GM18508 (cell line): ENCODE measurements at regions not wholly inside any gene's neighbourhood (a gene's known extent, or its start where the extent isn't known, plus 50 kb on each side); places are given as distances from the start of the nearest gene placed in this dataset.

ENCODE experiments used
- ATAC-seq: cut with Tn5 transposase; IDR thresholded peaks from one replicate; pipeline ENCODE4 v1.9.1; 2021; ENCODE audit warnings: moderate number of reproducible peaks; ENCODE audit not compliant: insufficient read depth, unreplicated experiment

DNA sequence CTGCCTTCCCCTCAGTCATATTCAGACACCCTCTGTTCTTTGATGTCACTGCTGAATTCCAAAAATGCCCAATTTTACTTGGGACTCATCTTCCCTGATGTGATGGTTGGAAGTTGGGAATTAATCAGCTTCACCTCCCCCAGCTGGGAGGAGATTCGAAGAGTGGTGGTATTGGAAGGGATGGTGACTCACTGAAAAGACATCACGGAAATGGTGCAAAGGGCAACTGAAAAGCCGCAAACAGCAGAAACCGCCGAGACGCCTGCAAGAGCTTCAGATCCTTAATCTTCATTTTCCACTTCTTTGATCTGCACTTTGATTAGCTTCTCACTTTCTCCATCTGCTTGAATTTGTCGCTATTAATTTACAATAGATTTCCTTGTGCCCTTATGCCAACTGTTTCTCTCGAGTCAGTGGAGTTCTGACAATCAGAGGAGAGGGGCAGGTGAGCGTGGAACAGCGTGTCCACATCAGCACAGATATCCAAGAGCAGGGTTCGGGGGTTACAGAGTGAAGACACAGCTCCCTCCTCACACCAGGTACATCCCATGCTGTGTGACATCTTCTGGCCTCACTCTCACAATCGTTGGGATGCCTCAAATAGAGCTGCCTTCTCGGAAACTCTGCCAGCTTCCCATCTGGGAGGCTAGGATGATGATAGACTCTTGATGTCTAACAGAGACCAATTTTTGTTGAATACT, 325.4 kb downstream of the BRD1 start:
- no peak for ATAC-seq

DNA sequence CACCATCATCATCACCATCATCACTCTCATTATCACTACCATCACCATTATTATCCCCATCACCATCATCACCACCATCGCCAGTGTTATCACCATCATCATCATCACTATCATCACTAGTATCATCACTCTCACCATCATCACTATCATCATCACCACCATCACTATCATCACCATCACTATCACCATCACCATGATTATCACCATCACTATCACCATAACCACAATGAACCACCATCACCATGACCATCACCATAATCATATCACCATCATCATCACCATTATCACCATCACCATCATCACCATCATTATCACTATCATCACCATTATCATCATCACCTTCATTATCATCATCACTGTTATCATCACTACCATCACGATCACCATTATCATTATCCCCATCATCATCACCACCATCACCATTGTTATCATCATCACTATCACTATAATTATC, 326.7 kb downstream of the BRD1 start:
- ATAC-seq = no peak

DNA sequence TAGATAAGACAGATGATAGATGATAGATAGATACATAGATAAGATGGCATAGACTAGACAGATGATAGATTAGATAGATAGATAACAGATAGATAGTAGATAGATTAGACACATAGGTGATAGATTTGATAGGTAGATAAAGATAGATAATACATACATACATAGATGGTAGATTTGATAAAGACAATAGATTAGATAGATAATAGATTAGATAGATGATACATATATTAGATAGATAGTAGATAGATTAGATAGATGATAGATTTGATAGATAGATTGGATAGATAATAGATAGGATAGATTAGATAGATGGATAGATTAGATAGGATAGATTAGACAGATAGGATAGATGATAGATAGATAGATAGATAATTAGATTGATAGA, 327.6 kb downstream of the BRD1 start:
- no peak for ATAC-seq

DNA sequence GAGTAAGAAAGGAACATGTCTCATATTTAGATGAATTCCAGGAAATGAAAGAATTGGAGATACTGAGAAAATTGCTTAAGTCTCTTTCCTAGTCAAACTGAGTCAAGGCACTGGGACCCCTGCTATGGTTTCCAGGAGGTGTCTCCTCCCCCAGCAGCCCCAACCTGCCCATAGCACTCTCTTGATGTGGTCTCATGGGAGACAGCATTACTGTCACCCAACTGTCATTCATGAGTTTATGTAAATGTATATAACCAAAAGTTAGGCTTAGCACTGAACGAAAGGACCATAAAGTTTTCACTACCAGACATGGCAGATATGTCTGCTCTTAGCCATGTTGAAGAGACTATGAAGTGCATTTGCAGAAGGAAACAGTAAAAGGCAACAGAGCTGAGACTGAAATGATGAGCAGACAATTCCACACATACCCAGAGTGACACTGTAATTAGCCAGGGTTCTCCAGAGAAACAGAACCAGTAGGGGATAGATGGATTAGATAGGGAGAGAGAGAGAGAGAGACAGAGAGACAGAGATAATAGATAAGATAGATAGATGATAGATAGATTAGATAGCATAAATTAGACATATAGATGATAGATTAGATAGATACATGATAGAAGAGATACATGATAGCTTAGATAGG, 328.1 kb downstream of the BRD1 start:
- ATAC-seq = no peak

DNA sequence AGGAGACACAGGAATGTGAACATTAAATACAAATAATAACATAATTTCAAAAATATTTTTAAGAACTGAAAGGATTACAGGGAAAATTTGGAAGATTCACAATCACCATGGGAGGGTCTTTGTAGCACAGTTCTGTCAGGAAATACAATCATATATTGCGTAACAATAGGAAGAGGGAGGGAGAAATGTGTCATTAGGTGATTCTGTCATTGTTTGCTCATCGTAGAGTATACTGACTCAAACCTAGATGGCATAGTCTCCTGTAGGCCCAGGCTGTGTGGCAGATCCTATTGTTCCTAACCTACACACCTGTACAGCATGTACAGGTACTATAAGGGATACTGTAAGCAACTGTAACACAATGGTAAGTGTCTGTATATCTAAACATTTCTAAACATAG, 330.4 kb downstream of the BRD1 start:
- ATAC-seq = no peak

DNA sequence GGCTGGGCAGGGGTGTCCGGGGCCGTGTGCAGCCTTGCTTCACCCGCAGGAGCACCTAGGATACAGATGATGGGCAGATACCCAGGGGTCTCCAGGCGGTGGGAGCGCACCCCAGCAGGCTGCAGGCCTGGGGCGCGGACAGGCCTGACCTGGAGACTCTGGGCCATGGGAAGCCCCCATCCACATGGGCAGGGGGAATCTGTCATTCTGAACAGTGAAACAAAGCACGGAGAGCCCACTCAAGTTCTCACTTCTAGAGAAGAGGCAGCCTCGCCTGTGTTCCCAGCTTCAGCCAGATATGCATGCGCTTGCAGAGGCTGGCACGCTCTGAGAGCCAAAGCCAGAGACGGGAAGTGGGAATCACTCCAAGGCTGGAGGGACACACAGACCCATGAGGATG, 333.1 kb downstream of the BRD1 start:
- ATAC-seq = no peak

DNA sequence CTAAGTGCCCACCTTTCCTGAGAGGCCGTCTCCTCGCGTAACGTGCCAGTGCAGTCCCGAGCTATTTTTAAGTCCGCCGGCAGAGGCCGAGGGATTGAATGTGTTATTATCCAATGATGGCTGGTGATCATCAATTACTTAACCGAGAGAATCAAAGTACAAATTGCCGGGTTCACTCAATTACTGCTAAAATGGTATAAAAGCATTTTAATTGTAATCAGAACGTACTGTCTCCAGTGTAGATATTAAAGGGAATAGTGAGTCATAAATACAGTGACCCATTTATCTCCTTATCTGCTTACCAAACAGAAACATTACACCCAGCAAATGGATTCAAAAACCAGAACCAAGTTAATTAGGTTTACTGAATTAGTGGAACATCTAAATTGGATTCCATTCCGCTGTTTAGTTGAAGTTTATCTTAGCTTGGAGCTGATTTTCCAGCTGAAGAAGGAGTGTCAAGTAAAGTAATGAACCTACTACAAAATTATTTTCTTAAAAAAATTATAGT, 334.9 kb downstream of the BRD1 start:
- ATAC-seq = no peak

DNA sequence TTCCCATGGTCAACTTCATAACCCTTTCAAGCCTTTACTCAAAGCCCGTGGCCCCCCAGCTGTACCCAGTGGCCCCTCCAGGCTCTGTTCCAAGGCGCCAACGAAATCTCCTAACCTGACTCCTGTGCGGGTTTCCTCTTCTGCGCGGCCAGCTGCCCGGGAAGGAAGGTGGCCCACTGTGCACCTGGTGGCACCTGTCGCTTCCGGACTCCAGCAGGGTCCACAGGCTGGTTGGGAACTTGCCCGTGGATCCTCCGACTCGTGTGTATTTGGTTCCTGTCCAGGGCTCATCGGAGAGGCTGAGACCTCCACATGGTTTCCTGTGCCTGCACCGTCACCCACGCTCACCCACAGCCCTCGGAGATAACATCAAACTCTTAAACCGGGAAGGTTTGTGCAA, 335.4 kb downstream of the BRD1 start:
- no peak for ATAC-seq

DNA sequence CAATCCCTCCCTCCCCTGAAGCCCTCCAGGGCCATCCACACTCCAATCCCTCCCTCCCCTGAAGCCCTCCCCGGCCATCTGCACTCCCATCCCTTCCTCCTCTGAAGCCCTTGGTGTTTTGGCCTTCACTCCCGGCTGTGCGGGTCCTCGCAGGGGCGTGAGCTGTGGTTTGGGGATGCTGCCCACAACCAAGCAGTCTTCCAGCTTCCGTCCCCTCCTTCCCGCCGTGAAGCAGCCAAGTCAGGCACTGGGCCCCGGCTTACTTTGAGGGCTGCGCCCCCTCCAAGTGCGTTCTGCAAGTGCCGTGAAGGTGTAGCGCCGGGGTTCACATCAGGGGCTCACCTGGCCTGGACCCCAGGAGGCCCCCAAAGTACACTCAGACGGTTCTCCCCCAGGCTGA, 335.9 kb downstream of the BRD1 start:
- ATAC-seq = no peak

DNA sequence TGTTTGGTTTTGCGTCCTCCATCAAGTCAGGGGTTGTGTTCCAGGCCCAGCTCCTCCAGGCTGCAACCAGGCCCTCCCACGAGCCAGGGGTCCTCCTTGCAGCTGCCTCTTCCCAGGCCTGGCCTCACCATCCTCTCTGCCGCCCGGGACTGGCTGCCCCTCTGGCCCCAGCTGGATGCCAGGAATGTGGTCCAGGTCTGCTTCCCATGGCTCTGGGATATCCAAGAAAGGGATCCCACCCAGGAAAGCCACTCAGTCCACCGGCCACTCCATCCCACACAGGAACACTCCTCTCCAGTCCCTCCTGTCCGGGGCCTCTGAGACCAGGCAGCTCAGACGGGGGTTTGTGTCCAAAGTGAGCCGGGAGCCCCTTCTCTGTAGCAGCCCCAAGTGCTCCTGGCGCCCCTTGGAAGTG, 336.4 kb downstream of the BRD1 start:
- no peak for ATAC-seq

DNA sequence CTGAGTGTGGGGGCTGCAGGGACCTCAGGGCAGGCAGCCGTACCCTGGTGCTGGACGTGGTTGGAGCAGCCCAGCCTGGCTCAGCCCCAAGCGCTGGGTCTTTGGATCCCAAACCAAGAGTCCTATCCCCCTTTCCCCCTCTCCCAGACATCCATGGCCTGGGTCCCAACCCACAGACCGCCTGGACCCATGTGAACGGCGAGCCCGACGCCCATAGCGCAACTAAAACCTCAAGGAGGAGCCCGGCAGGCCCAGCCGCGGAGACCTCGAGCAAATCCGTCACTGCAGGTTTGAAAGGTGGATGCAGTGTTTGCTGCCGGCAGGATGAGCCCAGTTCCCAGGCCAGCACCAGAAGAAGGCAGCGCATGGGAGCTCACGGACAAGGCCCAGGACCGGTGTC, 337.0 kb downstream of the BRD1 start:
- no peak for ATAC-seq

DNA sequence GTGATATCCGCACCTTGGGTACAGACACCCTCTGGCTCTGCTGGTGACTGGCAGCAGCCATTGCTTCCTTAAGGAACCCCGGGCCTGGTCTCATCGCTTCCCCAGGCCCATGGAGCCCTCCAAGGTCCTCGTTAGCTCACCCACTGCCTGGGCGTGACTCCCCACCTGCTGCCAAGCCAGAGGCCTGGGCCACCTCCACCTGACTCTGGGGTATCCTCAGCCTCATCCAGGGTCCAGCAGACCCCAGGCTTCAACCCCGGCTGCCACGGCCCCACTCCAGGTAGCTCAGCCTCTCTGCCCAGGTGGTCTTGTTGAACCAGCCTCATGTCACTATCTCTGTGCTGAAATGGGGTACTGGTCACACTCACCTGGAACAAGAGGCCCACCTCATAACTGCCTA, 337.9 kb downstream of the BRD1 start:
- no peak for ATAC-seq

DNA sequence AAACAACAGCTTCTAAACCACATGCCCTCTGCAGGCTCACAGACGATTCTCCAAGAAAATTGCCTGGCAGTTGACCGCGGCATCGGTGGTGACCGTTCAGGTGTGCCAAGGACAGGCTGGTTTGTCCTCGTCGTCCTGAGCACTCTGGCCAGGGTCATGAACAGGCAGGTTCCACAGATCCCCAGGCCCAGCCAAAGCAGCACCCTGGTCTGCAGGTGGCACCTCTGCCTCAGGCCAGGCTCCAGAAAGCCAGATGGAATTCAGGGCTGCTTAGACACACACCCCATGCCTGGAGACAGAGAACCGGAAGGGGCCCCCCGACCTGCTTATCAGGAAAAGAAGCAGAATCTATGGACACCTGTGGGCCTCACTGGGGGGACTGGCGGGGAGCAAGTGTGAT, 338.7 kb downstream of the BRD1 start:
- ATAC-seq = no peak

DNA sequence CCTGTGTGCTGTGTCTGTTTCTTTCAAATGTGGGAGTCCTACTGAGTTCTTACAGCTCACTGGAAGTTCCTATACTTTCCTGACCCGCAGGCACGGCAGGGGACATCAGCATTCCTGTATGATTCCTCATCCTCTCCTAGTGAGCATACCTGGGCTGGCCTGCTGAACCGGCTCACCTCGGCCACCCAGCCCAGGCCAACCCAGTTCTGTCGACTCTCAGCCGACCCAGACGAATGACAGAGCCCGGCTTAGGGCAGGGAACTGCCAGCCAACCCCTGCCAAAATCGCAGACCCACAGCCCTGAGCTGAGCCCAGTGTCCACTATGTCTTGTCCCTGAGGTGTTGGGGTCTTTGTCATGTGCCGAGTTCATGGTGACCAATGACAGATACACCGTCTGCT, 339.7 kb downstream of the BRD1 start:
- ATAC-seq = no peak

DNA sequence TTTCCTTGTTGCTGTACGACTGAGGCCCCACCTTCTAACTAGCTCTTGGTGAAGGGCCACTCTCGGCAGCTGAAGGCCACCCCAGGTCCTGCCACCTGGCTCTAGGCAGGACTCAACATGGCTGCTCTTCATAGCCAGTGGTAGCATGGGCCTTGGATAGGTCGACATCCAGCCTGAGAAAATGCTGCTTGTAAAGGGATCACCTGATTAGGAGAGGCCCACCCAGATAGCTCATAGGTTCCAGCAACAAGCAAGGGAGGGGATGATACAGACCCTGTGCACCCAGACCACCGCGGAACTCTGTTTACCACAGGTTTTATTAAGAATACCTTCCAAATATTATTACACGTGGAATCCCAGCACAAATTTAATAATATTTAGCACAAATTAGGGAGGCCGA, 341.4 kb downstream of the BRD1 start:
- no peak for ATAC-seq

DNA sequence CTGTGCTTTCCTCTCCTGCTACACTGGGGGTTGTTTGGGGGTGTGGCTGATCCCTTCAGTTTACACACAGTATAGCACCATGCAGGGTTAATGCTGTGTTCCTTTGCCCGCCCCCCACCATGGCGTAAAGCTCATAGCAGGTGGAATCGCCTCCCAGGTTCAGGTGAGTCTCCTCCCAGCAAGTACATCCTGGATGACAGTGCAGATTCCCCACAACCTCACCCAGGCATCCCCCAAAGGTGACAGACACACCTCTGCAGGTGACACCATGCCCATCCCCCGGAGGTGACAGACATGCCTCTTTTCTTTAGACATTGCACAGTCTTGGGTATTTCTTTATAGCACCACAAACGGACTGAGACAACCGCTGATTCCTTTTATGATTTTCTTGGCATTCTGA, 343.7 kb downstream of the BRD1 start:
- no peak for ATAC-seq

DNA sequence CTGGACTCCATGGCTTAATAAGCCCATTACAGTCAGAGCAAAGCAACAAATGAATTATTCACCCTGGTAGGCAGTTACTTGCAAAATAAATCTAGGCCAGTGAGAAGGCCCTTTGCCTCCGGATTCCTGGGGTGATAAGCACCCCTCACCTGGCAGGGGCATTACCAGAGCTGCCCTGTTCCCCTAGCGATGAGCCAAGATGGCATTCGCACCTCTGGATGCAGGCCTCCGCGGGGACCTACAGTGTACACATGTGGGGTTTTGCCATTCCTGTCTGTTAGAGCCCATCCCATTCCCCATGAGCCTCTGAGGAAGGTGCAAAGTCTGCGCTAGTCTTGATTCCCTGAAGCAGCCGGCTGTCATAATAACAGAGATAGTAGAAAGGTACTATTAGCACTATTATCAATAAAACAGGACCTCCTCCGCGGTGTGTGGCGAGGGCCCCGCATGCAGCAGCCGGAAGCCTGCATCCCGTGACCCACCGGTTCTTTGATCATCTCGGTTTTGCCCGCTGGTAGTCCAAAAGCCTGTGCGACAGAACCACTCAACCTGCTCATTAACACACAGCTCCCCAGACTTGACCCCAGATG, 344.3 kb downstream of the BRD1 start:
- no peak for ATAC-seq

DNA sequence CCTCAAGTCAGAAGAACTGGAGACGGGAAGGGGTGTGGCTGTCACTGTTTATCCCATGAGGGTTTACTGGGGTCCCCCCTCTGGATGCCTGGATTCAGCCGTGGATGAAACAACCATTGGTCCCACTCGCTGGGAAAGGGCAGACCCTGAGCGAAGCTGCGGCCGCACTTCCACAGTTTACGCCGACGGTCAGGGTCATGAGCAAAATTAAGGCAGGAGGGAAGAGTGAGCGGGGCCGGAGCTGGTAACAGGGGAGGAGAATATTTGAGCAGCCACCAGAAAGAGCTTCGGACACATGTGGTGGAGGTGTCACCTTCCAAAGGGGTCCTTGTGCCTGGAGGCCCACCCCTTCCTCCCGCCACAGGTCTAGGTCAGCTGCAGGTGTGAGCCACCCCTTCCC, 344.9 kb downstream of the BRD1 start:
- ATAC-seq = no peak

DNA sequence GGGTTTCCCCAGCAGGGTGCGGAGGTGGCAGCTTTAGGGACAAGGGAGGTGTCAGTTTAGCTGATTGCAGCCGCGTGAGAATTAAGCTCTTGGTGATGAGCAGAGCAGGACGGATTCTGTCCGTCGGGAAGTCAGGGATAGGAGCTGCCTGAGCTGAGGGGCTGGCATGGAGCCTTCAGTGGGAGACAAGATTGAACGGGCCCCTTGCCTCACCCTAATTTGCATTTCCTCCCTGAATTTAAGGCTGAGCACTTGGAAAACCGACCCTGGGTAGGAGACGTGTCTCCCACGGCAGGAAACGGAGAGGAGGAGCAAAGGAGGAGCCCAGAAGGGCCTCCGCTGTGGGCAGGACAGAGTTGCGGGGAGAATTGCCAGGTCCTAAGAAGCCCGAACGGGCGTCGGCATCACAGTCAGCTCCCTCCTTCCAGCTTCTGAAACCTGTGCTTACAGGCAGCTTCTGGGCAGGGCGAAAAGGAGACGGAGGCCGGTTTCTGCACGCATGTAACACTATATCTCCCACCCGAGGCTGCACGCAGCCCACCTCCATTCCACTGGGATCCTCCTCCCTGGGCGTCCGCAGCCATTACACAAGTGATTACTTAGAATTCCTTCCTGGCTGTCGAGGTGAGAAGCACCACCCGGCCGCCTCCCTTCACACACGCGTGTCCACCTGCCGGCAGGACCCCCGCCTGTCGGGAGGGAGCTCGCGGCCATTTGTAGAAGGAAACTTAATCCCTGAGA, 345.8 kb downstream of the BRD1 start:
- no peak for ATAC-seq

DNA sequence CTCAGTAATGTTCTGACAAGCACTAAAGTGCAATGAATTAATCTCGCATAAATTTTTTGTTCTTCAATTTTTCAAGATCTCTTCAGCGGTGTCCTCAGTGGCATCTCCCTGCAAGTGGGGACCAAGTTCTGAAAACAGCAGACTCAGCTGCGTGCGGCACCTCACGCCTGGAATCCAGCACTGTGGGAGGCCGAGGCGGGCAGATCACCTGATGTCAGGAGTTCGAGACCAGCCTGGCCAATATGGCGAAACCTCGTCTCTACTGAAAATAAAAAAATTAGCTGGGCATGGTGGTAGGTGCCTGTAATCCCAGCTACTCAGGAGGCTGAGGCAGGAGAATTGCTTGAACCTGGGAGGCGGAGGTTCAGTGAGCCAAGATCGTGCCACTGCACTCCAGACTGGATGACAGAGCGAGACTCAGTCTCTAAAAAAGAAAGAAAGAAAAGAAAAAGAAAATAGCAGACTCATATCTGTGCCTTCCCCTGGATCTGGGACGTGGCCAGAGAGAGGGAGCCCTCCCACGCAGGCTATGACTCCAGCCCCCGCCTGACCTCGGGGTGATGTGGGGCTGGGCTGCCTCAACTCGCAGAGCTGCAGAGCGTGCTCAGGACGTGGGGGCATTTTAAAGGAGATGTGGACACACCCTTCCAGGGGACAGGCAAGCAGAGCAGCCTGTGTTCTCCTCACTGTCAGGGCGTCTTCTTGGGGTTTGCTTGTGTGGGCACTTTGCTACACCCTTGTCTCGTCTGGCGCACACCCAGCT, 346.6 kb downstream of the BRD1 start:
- no peak for ATAC-seq
